GM12892 (cell line): ENCODE measurements at regions not wholly inside any gene's neighbourhood (a gene's known extent, or its start where the extent isn't known, plus 50 kb on each side); places are given as distances from the start of the nearest gene placed in this dataset.

Source experiments
- POLR2A ChIP-seq: IDR thresholded peaks from 2 replicates; pipeline ENCODE4 v1.6.1; 2011; ENCODE audit warnings: low read depth, low read length, control low read depth
- POLR2AphosphoS5 ChIP-seq: IDR thresholded peaks from 2 replicates; pipeline ENCODE4 v1.6.1; 2011; ENCODE audit warnings: low read depth, low read length, control low read depth
- TAF1 ChIP-seq: IDR thresholded peaks from 2 replicates; pipeline ENCODE4 v1.6.1; 2011; ENCODE audit warnings: low read depth, mild to moderate bottlenecking, control low read depth, low read length, borderline replicate concordance

GRCh38 chrX:51047950-51048349 is 137.4 kb downstream of the BMP15 start:
- TF ChIP-seq POLR2A (no peak), POLR2AphosphoS5 (no peak), TAF1 (no peak)
